Activated CD8-positive, alpha-beta T cell treated with anti-CD3 and anti-CD28 coated beads for 36 hours (primary cell): ENCODE measurements at regions not wholly inside any gene's neighbourhood (a gene's known extent, or its start where the extent isn't known, plus 50 kb on each side); places are given as distances from the start of the nearest gene placed in this dataset.

Experiments used
- ATAC-seq: fragments of 200-7000 bp; cut with Tn5 transposase; one replicate; pipeline ENCODE4 v1.10.0; 2021; ENCODE audit warnings: mild to moderate bottlenecking, moderate library complexity
- CTCF ChIA-PET: fragments of 350-600 bp; sonication (Branson Sonifier 250); formaldehyde crosslinking; loops from one replicate; lab custom pipeline; 2021; ENCODE audit warnings: antibody characterized with exemption; lab: Charles Lee
- POLR2A ChIA-PET: fragments of 350-600 bp; sonication (Branson Sonifier 250); formaldehyde crosslinking; loops from one replicate; lab custom pipeline; 2021; ENCODE audit warnings: antibody characterized with exemption; lab: Charles Lee
- DNase-seq: peaks from one replicate; pipeline ENCODE4 v3.0.0-alpha.2; 2020
- H3K27ac Mint-ChIP-seq: one replicate; pipeline ENCODE4 v1.8.0; 2021; ENCODE audit warnings: mild to moderate bottlenecking, mixed read lengths
- H3K27me3 Mint-ChIP-seq: one replicate; pipeline ENCODE4 v1.8.0; 2021; ENCODE audit warnings: mixed read lengths
- H3K36me3 Mint-ChIP-seq: one replicate; pipeline ENCODE4 v1.8.0; 2021; ENCODE audit warnings: low read depth, mixed read lengths
- H3K4me1 Mint-ChIP-seq: one replicate; pipeline ENCODE4 v1.8.0; 2021; ENCODE audit warnings: low read depth, mixed read lengths
- H3K4me3 Mint-ChIP-seq: one replicate; pipeline ENCODE4 v1.8.0; 2021; ENCODE audit warnings: mild to moderate bottlenecking, moderate library complexity, mixed read lengths
- H3K9me3 Mint-ChIP-seq: one replicate; pipeline ENCODE4 v1.8.0; 2021; ENCODE audit warnings: mixed read lengths
- CTCF ChIP-seq: fragments of 200-600 bp; IDR thresholded peaks from one replicate; pipeline ENCODE4 v1.8.0; 2022; ENCODE audit warnings: antibody characterized with exemption, mild to moderate bottlenecking
- intact Hi-C: fragments of 100-400 bp; cut with micrococcal nuclease; formaldehyde crosslinking; loops from one replicate; pipeline ENCODE4 v1.10.0; 2022

- intact Hi-C loops, result no loop called here
- ChIA-PET CTCF (no interaction called here), POLR2A (no interaction called here)
- Mint-ChIP-seq H3K9me3 (no peaks in the 10 kb centered on the region), H3K27ac (no peak overlapping the region), H3K27me3 (no peaks in the 10 kb centered on the region), H3K4me1 (no peaks in the 10 kb centered on the region), H3K4me3 (no peak overlapping the region), H3K36me3 (no peaks in the 10 kb centered on the region)
- TF ChIP-seq CTCF, result no peak
- no peak for DNase-seq
- no peak for ATAC-seq
Observed at GRCh38 chr1:243980071-243980470, 71.0 kb upstream of the ZBTB18 start.

GRCh38 chr1:243979396-243979795, 71.7 kb upstream of the ZBTB18 start:
- H3K27ac Mint-ChIP-seq, result no peak overlapping the region
- ATAC-seq (no peak), DNase-seq (no peak)
- no peaks in the 10 kb centered on the region for H3K9me3 Mint-ChIP-seq
- H3K4me3 Mint-ChIP-seq, result no peak overlapping the region
- no peaks in the 10 kb centered on the region for H3K27me3 Mint-ChIP-seq
- intact Hi-C loops, result no loop called here
- CTCF ChIA-PET, result no interaction called here
- H3K36me3 Mint-ChIP-seq, result no peaks in the 10 kb centered on the region
- no peak for TF ChIP-seq CTCF
- no peaks in the 10 kb centered on the region for H3K4me1 Mint-ChIP-seq
- POLR2A ChIA-PET, result no interaction called here

GRCh38 chr1:243977094-243977493, 74.0 kb upstream of the ZBTB18 start:
- Mint-ChIP-seq H3K27ac (no peak overlapping the region), H3K27me3 (peaks cover 4% of the 10 kb centered on the region), H3K9me3 (no peaks in the 10 kb centered on the region), H3K4me1 (no peaks in the 10 kb centered on the region), H3K36me3 (no peaks in the 10 kb centered on the region), H3K4me3 (no peak overlapping the region)
- intact Hi-C loops, result no loop called here
- no peak for TF ChIP-seq CTCF
- ATAC-seq, result no peak
- DNase-seq, result no peak
- ChIA-PET CTCF (no interaction called here), POLR2A (no interaction called here)

- TF ChIP-seq CTCF, result no peak
- CTCF ChIA-PET, result no interaction called here
- H3K27ac Mint-ChIP-seq, result no peak overlapping the region
- no peak overlapping the region for H3K4me3 Mint-ChIP-seq
- no peaks in the 10 kb centered on the region for H3K4me1 Mint-ChIP-seq
- no peak for ATAC-seq
- peak; percentile 3 for DNase-seq
- H3K36me3 Mint-ChIP-seq, result no peaks in the 10 kb centered on the region
- peaks cover 4% of the 10 kb centered on the region for H3K27me3 Mint-ChIP-seq
- POLR2A ChIA-PET, result interaction anchor here (0.7 kb wide), 1 partner anchor 73 kb away, joined by 3 read pairs; no protein-coding TSS in a partner anchor
- H3K9me3 Mint-ChIP-seq, result no peaks in the 10 kb centered on the region
- intact Hi-C loops, result no loop called here
Observed at GRCh38 chr1:243974451-243975292, 76.4 kb upstream of the ZBTB18 start.

- Mint-ChIP-seq H3K27me3 (peaks cover 4% of the 10 kb centered on the region), H3K4me3 (no peak overlapping the region), H3K9me3 (no peaks in the 10 kb centered on the region), H3K4me1 (no peaks in the 10 kb centered on the region), H3K36me3 (no peaks in the 10 kb centered on the region), H3K27ac (no peak overlapping the region)
- POLR2A ChIA-PET, result no interaction called here
- intact Hi-C loops, result no loop called here
- ATAC-seq (no peak), DNase-seq (no peak)
- CTCF ChIA-PET, result no interaction called here
- TF ChIP-seq CTCF, result no peak
Observed at GRCh38 chr1:243973169-243973568, 77.9 kb upstream of the ZBTB18 start.
